ENCODE measurements at regions not wholly inside any gene's neighbourhood (a gene's known extent, or its start where the extent isn't known, plus 50 kb on each side); places are given as distances from the start of the nearest gene placed in this dataset.
"Not testable (repeated sequence)": the region's sequence is repeated elsewhere in the genome, so short reads cannot be mapped to it uniquely, and the experiment has no call there.

DNA sequence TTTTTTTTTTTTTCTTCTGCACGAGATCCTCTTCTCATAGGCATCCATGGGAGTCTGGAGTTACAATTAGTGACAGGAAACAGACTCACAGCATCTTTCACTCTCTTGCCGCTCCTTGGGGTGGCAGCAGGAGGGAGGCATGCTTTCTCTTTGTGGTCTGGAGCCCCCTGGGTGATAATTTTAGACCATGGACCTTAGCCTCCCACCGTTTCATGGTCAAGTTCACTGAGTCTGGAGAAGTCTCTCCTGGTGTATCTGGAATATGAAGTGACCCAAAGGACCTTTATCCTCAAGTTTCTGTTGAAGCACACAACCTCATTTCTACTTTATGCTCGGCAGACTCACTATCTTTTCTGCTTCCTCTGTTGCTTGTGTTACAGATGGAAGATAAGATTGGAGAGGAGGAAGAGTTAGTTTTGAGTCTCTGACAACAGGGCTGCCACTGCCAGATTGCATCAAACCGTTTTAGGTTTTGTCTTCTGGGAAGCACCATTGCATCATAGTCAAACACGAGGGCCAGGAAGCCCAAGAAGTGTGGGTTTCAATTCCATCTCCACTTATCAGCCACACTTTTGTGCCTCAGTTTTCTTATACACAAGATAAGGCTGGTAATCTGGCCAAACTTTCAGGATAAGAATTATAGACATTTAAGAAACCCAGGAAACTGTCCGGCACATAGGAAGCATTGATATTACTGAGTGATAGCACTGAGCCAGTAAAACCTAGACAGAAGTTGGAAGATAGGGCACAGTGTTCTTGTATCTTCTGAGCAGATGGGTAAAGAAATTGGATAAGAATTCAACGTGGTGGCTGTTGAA lies 62.3 kb downstream of the ADCYAP1 start:
- no peak overlapping the region for H3K4me2 ChIP-seq (ENCODE audit: insufficient read depth, low read length)
- TF ChIP-seq CTCF (IDR thresholded peaks at IDR 0.05; ENCODE audit: extremely low read depth, low read depth, low read length): no peak
- DNase-seq (ENCODE audit: insufficient read length, low spot score, missing footprints): no peak

DNA sequence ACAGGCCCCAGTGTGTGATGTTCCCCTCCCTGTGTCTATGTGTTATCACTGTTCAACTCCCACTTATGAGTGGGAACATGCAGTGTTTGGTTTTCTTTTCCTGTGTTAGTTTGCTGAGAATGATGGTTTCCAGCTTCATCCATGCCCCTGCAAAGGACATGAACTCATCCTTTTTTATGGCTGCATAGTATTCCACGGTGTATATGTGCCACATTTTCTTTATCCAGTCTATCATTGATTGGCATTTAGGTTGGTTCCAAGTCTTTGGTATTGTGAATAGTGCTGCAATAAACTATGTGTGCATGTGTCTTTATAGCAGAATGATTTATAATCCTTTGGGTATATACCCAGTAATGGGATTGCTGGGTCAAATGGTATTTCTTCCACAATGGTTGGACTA lies 64.2 kb downstream of the ADCYAP1 start:
- not testable (repeated sequence) for H3K79me2 ChIP-seq (ENCODE audit: insufficient read depth, low read length); H2AFZ ChIP-seq (ENCODE audit: low read length); H3K4me3 ChIP-seq (ENCODE audit: insufficient read depth, low read length); H3K9me3 ChIP-seq (ENCODE audit: low read depth, low read length); H4K20me1 ChIP-seq (ENCODE audit: insufficient read depth, low read length); H3K4me2 ChIP-seq (ENCODE audit: insufficient read depth, low read length); H3K27me3 ChIP-seq (ENCODE audit: insufficient read depth, low read length); H3K4me1 ChIP-seq (ENCODE audit: insufficient read depth, low read length); H3K36me3 ChIP-seq (ENCODE audit: insufficient read depth, low read length); DNase-seq (ENCODE audit: insufficient read length, low spot score, missing footprints); H3K27ac ChIP-seq (ENCODE audit: low read depth, low read length)

More for the DNA sequence above, 62.3 kb downstream of the ADCYAP1 start:
- Histone ChIP-seq H3K79me2 (ENCODE audit: insufficient read depth, low read length) (no peaks in the 10 kb centered on the region), H3K9me3 (ENCODE audit: low read depth, low read length) (no peaks in the 10 kb centered on the region), H4K20me1 (ENCODE audit: insufficient read depth, low read length) (no peaks in the 10 kb centered on the region), H3K4me1 (ENCODE audit: insufficient read depth, low read length) (no peaks in the 10 kb centered on the region), H3K27ac (ENCODE audit: low read depth, low read length) (no peak overlapping the region), H3K4me3 (ENCODE audit: insufficient read depth, low read length) (no peak overlapping the region), H2AFZ (ENCODE audit: low read length) (no peak overlapping the region), H3K36me3 (ENCODE audit: insufficient read depth, low read length) (no peaks in the 10 kb centered on the region), H3K27me3 (ENCODE audit: insufficient read depth, low read length) (peaks cover 3% of the 10 kb centered on the region)

DNA sequence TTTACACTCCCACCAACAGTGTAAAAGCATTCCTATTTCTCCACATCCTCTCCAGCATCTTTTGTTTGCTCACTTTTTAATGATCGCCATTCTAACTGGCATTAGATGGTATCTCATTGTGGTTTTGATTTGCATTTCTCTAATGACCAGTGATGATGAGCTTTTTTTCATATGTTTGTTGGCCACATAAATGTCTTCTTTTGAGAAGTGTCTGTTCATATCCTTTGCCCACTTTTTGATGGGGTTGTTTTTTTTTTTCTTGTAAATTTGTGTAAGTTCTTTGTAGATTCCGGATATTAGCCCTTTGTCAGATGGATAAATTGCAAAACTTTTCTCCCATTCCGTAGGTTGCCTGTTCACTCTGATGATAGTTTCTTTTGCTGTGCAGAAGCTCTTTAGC lies 64.6 kb downstream of the ADCYAP1 start:
- not testable (repeated sequence) for H3K9me3 ChIP-seq (ENCODE audit: low read depth, low read length); DNase-seq (ENCODE audit: insufficient read length, low spot score, missing footprints); H3K36me3 ChIP-seq (ENCODE audit: insufficient read depth, low read length); H4K20me1 ChIP-seq (ENCODE audit: insufficient read depth, low read length); H3K4me2 ChIP-seq (ENCODE audit: insufficient read depth, low read length); H3K4me3 ChIP-seq (ENCODE audit: insufficient read depth, low read length); H3K4me1 ChIP-seq (ENCODE audit: insufficient read depth, low read length); H3K27ac ChIP-seq (ENCODE audit: low read depth, low read length); H3K27me3 ChIP-seq (ENCODE audit: insufficient read depth, low read length); H2AFZ ChIP-seq (ENCODE audit: low read length); H3K79me2 ChIP-seq (ENCODE audit: insufficient read depth, low read length)

DNA sequence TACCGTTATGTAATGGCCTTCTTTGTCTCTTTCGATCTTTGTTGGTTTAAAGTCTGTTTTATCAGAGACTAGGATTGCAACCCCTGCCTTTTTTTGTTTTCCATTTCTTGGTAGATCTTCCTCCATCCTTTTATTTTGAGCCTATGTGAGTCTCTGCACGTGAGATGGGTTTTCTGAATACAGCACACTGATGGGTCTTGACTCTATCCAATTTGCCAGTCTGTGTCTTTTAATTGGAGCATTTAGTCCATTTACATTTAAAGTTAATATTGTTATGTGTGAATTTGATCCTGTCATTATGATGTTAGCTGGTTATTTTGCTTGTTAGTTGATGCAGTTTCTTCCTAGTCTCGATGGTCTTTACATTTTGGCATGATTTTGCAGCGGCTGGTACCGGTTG lies 69.9 kb downstream of the ADCYAP1 start:
- H3K4me1 ChIP-seq (ENCODE audit: insufficient read depth, low read length); H3K4me2 ChIP-seq (ENCODE audit: insufficient read depth, low read length); H3K4me3 ChIP-seq (ENCODE audit: insufficient read depth, low read length); H3K27me3 ChIP-seq (ENCODE audit: insufficient read depth, low read length); H3K36me3 ChIP-seq (ENCODE audit: insufficient read depth, low read length); H4K20me1 ChIP-seq (ENCODE audit: insufficient read depth, low read length); H3K9me3 ChIP-seq (ENCODE audit: low read depth, low read length); H3K27ac ChIP-seq (ENCODE audit: low read depth, low read length); H2AFZ ChIP-seq (ENCODE audit: low read length); DNase-seq (ENCODE audit: insufficient read length, low spot score, missing footprints); H3K79me2 ChIP-seq (ENCODE audit: insufficient read depth, low read length): not testable (repeated sequence)

DNA sequence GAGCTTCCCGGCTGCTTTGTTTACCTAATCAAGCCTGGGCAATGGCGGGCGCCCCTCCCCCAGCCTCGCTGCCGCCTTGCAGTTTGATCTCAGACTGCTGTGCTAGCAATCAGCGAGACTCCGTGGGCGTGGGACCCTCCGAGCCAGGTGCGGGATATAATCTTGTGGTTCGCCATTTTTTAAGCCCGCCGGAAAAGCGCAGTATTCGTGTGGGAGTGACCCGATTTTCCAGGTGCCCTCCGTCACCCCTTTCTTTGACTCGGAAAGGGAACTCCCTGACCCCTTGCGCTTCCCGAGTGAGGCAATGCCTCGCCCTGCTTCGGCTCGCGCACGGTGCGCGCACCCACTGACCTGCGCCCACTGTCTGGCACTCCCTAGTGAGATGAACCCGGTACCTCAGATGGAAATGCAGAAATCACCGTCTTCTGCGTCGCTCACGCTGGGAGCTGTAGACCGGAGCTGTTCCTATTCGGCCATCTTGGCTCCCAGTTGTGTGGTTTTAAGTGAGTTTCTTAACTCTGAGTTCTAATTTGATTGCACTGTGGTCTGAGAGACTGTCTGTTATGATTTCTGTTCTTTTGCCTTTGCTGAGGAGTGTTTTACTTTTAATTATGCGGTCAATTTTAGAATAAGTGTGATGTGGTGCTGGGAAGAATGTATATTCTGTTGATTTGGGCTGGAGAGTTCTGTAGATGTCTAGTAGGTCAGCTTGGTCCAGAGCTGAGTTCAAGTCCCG lies 71.9 kb downstream of the ADCYAP1 start:
- not testable (repeated sequence) for H3K4me3 ChIP-seq (ENCODE audit: insufficient read depth, low read length); DNase-seq (ENCODE audit: insufficient read length, low spot score, missing footprints); H3K4me1 ChIP-seq (ENCODE audit: insufficient read depth, low read length); H3K9me3 ChIP-seq (ENCODE audit: low read depth, low read length); H3K36me3 ChIP-seq (ENCODE audit: insufficient read depth, low read length); H3K79me2 ChIP-seq (ENCODE audit: insufficient read depth, low read length); H3K4me2 ChIP-seq (ENCODE audit: insufficient read depth, low read length); H3K27ac ChIP-seq (ENCODE audit: low read depth, low read length); H4K20me1 ChIP-seq (ENCODE audit: insufficient read depth, low read length); H2AFZ ChIP-seq (ENCODE audit: low read length); H3K27me3 ChIP-seq (ENCODE audit: insufficient read depth, low read length)

DNA sequence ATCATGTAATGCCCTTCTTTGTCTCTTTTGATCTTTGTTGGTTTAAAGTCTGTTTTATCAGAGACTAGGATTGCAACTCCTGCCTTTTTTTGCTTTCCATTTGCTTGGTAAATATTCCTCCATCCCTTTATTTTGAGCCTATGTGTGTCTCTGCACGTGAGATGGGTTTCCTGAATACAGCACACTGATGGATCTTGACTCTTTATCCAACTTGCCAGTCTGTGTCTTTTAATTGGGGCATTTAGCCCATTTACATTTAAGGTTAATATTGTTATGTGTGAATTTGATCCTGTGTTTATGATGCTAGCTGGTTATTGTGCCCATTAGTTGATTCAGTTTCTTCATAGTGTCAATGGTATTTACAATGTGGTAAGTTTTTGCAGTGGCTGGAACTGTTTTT lies 72.7 kb downstream of the ADCYAP1 start:
- H3K4me2 ChIP-seq (ENCODE audit: insufficient read depth, low read length); H3K79me2 ChIP-seq (ENCODE audit: insufficient read depth, low read length); H4K20me1 ChIP-seq (ENCODE audit: insufficient read depth, low read length); H3K9me3 ChIP-seq (ENCODE audit: low read depth, low read length); H3K4me1 ChIP-seq (ENCODE audit: insufficient read depth, low read length); H3K36me3 ChIP-seq (ENCODE audit: insufficient read depth, low read length); H3K4me3 ChIP-seq (ENCODE audit: insufficient read depth, low read length); H3K27me3 ChIP-seq (ENCODE audit: insufficient read depth, low read length); H3K27ac ChIP-seq (ENCODE audit: low read depth, low read length); H2AFZ ChIP-seq (ENCODE audit: low read length); DNase-seq (ENCODE audit: insufficient read length, low spot score, missing footprints): not testable (repeated sequence)

DNA sequence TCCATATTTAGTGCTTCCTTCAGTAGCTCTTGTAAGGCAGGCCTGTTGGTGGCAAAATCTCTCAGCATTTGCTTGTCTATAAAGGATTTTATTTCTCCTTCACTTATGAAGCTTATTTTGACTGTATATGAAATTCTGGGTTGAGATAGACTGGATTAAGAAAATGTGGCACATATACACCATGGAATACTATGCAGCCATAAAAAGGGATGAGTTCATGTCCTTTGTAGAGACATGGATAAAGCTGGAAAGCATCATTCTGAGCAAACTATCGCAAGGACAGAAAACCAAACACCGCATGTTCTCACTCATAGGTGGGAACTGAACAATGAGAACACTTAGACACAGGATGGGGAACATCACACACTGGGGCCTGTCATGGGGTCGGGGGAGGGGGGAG lies 73.1 kb downstream of the ADCYAP1 start:
- DNase-seq (ENCODE audit: insufficient read length, low spot score, missing footprints); H3K4me3 ChIP-seq (ENCODE audit: insufficient read depth, low read length); H4K20me1 ChIP-seq (ENCODE audit: insufficient read depth, low read length); H2AFZ ChIP-seq (ENCODE audit: low read length); H3K79me2 ChIP-seq (ENCODE audit: insufficient read depth, low read length); H3K9me3 ChIP-seq (ENCODE audit: low read depth, low read length); H3K36me3 ChIP-seq (ENCODE audit: insufficient read depth, low read length); H3K4me1 ChIP-seq (ENCODE audit: insufficient read depth, low read length); H3K27ac ChIP-seq (ENCODE audit: low read depth, low read length); H3K27me3 ChIP-seq (ENCODE audit: insufficient read depth, low read length); H3K4me2 ChIP-seq (ENCODE audit: insufficient read depth, low read length): not testable (repeated sequence)

Measured in osteoblast (primary cell).